NCI-H2171 (cell line): ENCODE measurements at regions not wholly inside any gene's neighbourhood (a gene's known extent, or its start where the extent isn't known, plus 50 kb on each side); places are given as distances from the start of the nearest gene placed in this dataset.
"Not testable (repeated sequence)": the region's sequence is repeated elsewhere in the genome, so short reads cannot be mapped to it uniquely, and the experiment has no call there.

Experiments used
- DNase-seq: peaks from one replicate; lab custom pipeline; 2025; lab: John Stamatoyannopoulos, UW

- DNase-seq = no peak
Measured at GRCh38 chr14:40119765-40120164, 687.5 kb upstream of the FBXO33 start.

GRCh38 chr14:40119321-40119720, 687.1 kb upstream of the FBXO33 start:
- no peak for DNase-seq

GRCh38 chr14:40115583-40115982, 683.4 kb upstream of the FBXO33 start:
- DNase-seq = no peak

GRCh38 chr14:40113671-40114070, 681.4 kb upstream of the FBXO33 start:
- DNase-seq = no peak

- no peak for DNase-seq
Measured at GRCh38 chr14:40100544-40101196, 668.4 kb upstream of the FBXO33 start.

- DNase-seq = no peak
Measured at GRCh38 chr14:40099316-40099715, 667.1 kb upstream of the FBXO33 start.

- no peak for DNase-seq
Measured at GRCh38 chr14:40098468-40098867, 666.2 kb upstream of the FBXO33 start.

- DNase-seq = no peak
Measured at GRCh38 chr14:40096968-40097367, 664.7 kb upstream of the FBXO33 start.

GRCh38 chr14:40093800-40094199, 661.6 kb upstream of the FBXO33 start:
- no peak for DNase-seq

- no peak for DNase-seq
Measured at GRCh38 chr14:40074169-40074568, 641.9 kb upstream of the FBXO33 start.

GRCh38 chr14:40072175-40072574, 639.9 kb upstream of the FBXO33 start:
- no peak for DNase-seq

GRCh38 chr14:40058901-40059897, 627.0 kb upstream of the FBXO33 start:
- DNase-seq = no peak

GRCh38 chr14:40053416-40053815, 621.2 kb upstream of the FBXO33 start:
- no peak for DNase-seq

- DNase-seq = no peak
Measured at GRCh38 chr14:40028991-40029390, 596.8 kb upstream of the FBXO33 start.

- no peak for DNase-seq
Measured at GRCh38 chr14:40025101-40025500, 592.9 kb upstream of the FBXO33 start.

- DNase-seq = no peak
Measured at GRCh38 chr14:40010961-40011360, 578.7 kb upstream of the FBXO33 start.

GRCh38 chr14:40009771-40010170, 577.5 kb upstream of the FBXO33 start:
- no peak for DNase-seq

- not testable (repeated sequence) for DNase-seq
Measured at GRCh38 chr14:40008345-40008744, 576.1 kb upstream of the FBXO33 start.

- no peak for DNase-seq
Measured at GRCh38 chr14:40004871-40005500, 572.8 kb upstream of the FBXO33 start.

- no peak for DNase-seq
Measured at GRCh38 chr14:40003773-40004172, 571.5 kb upstream of the FBXO33 start.

- no peak for DNase-seq
Measured at GRCh38 chr14:39998854-39999253, 566.6 kb upstream of the FBXO33 start.

- no peak for DNase-seq
Measured at GRCh38 chr14:39998114-39998513, 565.9 kb upstream of the FBXO33 start.

GRCh38 chr14:39991041-39991440, 558.8 kb upstream of the FBXO33 start:
- DNase-seq = no peak
